MCF 10A (cell line): ENCODE measurements at regions not wholly inside any gene's neighbourhood (a gene's known extent, or its start where the extent isn't known, plus 50 kb on each side); places are given as distances from the start of the nearest gene placed in this dataset.
"Not testable (repeated sequence)": the region's sequence is repeated elsewhere in the genome, so short reads cannot be mapped to it uniquely, and the experiment has no call there.

Source experiments
- BruUV-seq: library from RNA; stranded (reverse); fragments of 400-500 nt; replicated peaks from 2 replicates; lab custom pipeline; 2021; lab: Mats Ljungman, UMichigan
- CTCF ChIA-PET: fragments of 300-600 bp; sonication (Branson Sonifier 250); formaldehyde crosslinking; extraction: SDS; loops from one replicate; lab custom pipeline; 2021; ENCODE audit warnings: antibody characterized with exemption, inconsistent platforms; lab: Yijun Ruan, JAX
- POLR2A ChIA-PET: fragments of 300-600, 350-650 bp; sonication (Branson Sonifier 250); formaldehyde crosslinking; extraction: SDS; loops from one replicate; lab custom pipeline; 2020; ENCODE audit warnings: antibody characterized with exemption, inconsistent platforms; lab: Yijun Ruan, JAX
- DNase-seq: peaks from one replicate; pipeline ENCODE4 v3.0.0-alpha.2; 2018; ENCODE audit not compliant: unreplicated experiment
- H3K27ac Mint-ChIP-seq: one replicate; pipeline ENCODE4 v1.8.0; 2022; ENCODE audit warnings: mild to moderate bottlenecking, low read depth, mixed read lengths; ENCODE audit not compliant: unreplicated experiment
- H3K27me3 Mint-ChIP-seq: one replicate; pipeline ENCODE4 v1.8.0; 2022; ENCODE audit warnings: mixed read lengths; ENCODE audit not compliant: insufficient read depth, unreplicated experiment
- H3K36me3 Mint-ChIP-seq: one replicate; pipeline ENCODE4 v1.8.0; 2022; ENCODE audit warnings: mild to moderate bottlenecking, moderate library complexity, mixed read lengths; ENCODE audit not compliant: insufficient read depth, unreplicated experiment
- H3K4me1 Mint-ChIP-seq: one replicate; pipeline ENCODE4 v1.8.0; 2022; ENCODE audit warnings: mixed read lengths; ENCODE audit not compliant: insufficient read depth, unreplicated experiment
- H3K4me3 Mint-ChIP-seq: one replicate; pipeline ENCODE4 v1.8.0; 2022; ENCODE audit warnings: mild to moderate bottlenecking, moderate library complexity, mixed read lengths; ENCODE audit not compliant: unreplicated experiment
- H3K9me3 Mint-ChIP-seq: one replicate; pipeline ENCODE4 v1.8.0; 2022; ENCODE audit warnings: mixed read lengths; ENCODE audit not compliant: unreplicated experiment
- intact Hi-C: fragments of 100-400 bp; cut with micrococcal nuclease; formaldehyde crosslinking; loops from 2 replicates; pipeline ENCODE4 v1.14.1; 2022
- TF ChIP-seq, protein P1 (sequence below): fragments of 200-600 bp; IDR thresholded peaks from one replicate; pipeline ENCODE4 v1.8.0; 2022; ENCODE audit warnings: antibody characterized with exemption, mild to moderate bottlenecking; ENCODE audit not compliant: unreplicated experiment

DNA sequence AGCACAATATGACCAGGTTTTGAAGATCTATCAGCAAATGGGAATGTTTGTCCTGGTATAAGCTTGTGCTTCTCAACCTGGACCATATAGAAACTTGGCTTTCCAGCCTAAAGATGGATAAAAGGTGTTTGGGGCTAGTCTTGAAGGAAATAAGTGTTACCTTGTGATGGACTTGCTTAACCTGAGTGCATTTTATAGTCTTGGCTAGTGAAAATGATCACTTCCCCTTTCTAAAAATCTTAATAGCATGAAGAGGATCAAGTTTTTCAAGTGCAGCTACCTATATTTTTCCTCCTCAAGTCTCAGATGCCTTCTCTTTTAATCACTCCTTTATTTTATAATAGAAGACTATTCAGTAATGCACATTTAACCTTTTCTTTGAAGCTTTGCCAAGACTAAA is 919.8 kb upstream of the SLITRK1 start:
- intact Hi-C loops = no loop called here
- H3K4me3 Mint-ChIP-seq = no peak overlapping the region
- BruUV-seq = no TSS peak
- no peak overlapping the region for H3K27ac Mint-ChIP-seq
- CTCF ChIA-PET = no interaction called here
- no peak for DNase-seq
- no peaks in the 10 kb centered on the region for H3K27me3 Mint-ChIP-seq
- POLR2A ChIA-PET = no interaction called here
- H3K36me3 Mint-ChIP-seq = no peaks in the 10 kb centered on the region
- H3K4me1 Mint-ChIP-seq = no peaks in the 10 kb centered on the region
- TF ChIP-seq, protein P1, sequence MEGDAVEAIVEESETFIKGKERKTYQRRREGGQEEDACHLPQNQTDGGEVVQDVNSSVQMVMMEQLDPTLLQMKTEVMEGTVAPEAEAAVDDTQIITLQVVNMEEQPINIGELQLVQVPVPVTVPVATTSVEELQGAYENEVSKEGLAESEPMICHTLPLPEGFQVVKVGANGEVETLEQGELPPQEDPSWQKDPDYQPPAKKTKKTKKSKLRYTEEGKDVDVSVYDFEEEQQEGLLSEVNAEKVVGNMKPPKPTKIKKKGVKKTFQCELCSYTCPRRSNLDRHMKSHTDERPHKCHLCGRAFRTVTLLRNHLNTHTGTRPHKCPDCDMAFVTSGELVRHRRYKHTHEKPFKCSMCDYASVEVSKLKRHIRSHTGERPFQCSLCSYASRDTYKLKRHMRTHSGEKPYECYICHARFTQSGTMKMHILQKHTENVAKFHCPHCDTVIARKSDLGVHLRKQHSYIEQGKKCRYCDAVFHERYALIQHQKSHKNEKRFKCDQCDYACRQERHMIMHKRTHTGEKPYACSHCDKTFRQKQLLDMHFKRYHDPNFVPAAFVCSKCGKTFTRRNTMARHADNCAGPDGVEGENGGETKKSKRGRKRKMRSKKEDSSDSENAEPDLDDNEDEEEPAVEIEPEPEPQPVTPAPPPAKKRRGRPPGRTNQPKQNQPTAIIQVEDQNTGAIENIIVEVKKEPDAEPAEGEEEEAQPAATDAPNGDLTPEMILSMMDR = no peak
- H3K9me3 Mint-ChIP-seq = no peaks in the 10 kb centered on the region

DNA sequence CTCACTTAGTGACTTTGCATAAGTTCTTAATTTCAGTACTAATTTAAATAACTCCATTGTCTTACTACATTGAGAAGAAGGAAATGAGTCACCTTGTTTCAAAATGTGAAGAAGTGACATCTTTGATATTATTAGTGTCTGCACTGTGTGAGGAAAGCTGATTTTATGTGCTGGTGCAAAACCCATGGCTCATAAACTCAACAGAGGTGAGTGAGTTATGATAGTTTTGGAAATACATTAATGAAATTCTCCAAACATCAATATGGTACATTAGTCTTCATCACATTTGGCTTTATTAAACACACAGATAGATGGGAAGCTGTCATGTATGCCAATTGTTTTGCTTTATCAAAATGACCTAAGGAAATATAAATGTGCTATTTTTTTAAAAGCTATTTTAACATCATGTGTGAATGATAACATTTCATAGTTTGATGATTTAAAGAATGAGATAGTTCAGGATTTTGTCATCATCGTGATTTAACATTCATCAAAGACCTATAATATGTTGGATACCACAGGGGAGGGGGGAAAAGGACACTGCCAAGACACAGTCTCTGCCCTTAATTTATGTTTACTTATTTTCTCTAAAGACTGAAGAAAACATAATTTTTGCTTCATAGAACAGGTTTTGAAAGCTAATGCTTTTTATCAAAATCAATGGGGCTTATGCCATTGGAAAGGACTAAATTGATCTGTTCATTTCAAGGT is 902.3 kb upstream of the SLITRK1 start:
- no TSS peak for BruUV-seq
- Mint-ChIP-seq H3K36me3 (no peaks in the 10 kb centered on the region), H3K9me3 (no peaks in the 10 kb centered on the region), H3K4me1 (no peaks in the 10 kb centered on the region), H3K4me3 (no peak overlapping the region), H3K27me3 (no peaks in the 10 kb centered on the region), H3K27ac (no peak overlapping the region)
- ChIA-PET POLR2A (no interaction called here), CTCF (no interaction called here)
- TF ChIP-seq, protein P1 = no peak
- intact Hi-C loops = no loop called here
- no peak for DNase-seq

DNA sequence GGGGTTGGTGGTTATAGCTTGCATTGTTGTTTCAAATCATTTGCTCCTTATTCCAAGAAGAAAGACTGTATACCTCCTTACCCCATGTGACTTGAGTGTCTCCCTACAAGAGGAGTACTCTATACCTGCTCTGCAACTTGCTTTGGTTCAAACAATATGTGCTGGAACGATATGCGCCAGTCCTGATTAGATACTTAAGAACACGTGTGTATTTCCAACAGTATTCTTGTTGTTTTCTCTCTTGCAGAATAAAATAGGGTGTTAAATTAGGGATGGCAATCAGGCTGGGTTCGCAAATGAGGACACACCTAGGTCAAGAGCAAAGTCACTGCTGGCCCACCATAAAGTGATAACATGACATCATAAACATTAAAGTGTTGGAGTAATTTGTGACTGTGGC is 895.0 kb upstream of the SLITRK1 start:
- TF ChIP-seq, protein P1 = no peak
- intact Hi-C loops = no loop called here
- no peak overlapping the region for H3K27ac Mint-ChIP-seq
- no peaks in the 10 kb centered on the region for H3K9me3 Mint-ChIP-seq
- no TSS peak for BruUV-seq
- H3K4me3 Mint-ChIP-seq = no peak overlapping the region
- no peaks in the 10 kb centered on the region for H3K27me3 Mint-ChIP-seq
- no peaks in the 10 kb centered on the region for H3K4me1 Mint-ChIP-seq
- no peak for DNase-seq
- H3K36me3 Mint-ChIP-seq = no peaks in the 10 kb centered on the region
- ChIA-PET POLR2A (no interaction called here), CTCF (no interaction called here)

DNA sequence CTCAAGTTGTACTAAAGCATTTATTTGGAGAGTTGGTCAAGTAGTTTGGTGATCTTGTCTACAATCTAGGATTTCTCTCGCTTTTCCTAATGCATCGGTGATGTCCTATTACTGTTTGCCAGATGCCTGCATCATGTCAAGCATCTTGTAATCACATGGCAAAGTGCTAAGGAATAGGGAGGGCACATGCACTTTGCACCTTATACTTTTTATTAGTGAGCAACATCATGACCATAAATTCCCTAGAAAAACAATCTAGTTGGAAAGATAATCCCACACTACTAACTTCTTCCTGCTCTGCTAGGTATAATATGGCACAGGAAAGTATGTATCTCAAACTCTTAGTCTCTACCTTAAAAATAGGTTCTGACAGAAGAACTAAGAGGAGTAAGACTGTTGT is 894.3 kb upstream of the SLITRK1 start:
- ChIA-PET CTCF (no interaction called here), POLR2A (no interaction called here)
- TF ChIP-seq, protein P1 = no peak
- no peak overlapping the region for H3K27ac Mint-ChIP-seq
- DNase-seq = no peak
- no peak overlapping the region for H3K4me3 Mint-ChIP-seq
- H3K4me1 Mint-ChIP-seq = no peaks in the 10 kb centered on the region
- no peaks in the 10 kb centered on the region for H3K36me3 Mint-ChIP-seq
- BruUV-seq = no TSS peak
- intact Hi-C loops = no loop called here
- no peaks in the 10 kb centered on the region for H3K27me3 Mint-ChIP-seq
- no peaks in the 10 kb centered on the region for H3K9me3 Mint-ChIP-seq

DNA sequence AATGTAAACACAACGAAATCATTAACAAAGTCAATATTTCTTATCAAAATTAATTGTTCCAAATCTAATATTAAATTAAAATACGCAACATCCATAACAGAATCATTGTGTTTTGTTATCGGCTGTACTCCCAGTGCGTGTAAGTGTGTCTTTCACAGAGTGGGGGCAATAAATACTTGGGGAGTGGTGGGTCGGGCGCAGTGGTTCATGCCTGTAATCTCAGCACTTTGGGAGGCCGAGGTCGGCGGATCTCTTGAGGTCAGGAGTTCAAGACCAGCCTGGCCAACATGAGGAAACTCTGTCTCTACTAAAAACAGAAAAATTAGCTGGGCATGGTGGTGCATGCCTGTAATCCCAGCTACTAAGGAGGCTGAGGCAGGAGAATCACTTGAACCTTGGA is 893.6 kb upstream of the SLITRK1 start:
- intact Hi-C loops, BruUV-seq, H3K27ac Mint-ChIP-seq, H3K4me1 Mint-ChIP-seq, CTCF ChIA-PET, DNase-seq, H3K4me3 Mint-ChIP-seq, H3K36me3 Mint-ChIP-seq, H3K27me3 Mint-ChIP-seq, H3K9me3 Mint-ChIP-seq, POLR2A ChIA-PET: not testable (repeated sequence)
